ENCODE measurements at regions not wholly inside any gene's neighbourhood (a gene's known extent, or its start where the extent isn't known, plus 50 kb on each side); places are given as distances from the start of the nearest gene placed in this dataset.

DNA sequence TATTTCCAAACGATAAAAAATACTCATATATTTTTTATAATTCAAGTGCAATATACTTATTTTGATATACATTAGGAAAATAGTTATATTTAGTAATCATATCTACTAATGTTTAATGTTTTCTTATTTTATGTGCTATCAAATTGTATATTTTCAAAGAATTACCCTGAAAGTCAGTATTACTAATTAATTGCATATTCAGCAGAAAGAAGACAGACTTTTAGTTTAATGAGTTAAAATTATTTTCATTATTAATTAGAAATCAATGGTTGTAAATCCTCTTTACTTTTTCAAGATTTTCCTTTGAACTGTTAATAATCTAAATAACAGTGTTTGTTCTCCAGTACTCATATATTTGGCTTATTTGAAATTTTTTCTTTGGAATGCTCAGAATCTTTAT is 181.3 kb upstream of the NDST4 start:
- H3K4me2 ChIP-seq (ENCODE audit: low read depth, low read length) = no peak overlapping the region
- no peaks in the 10 kb centered on the region for H4K20me1 ChIP-seq (ENCODE audit: insufficient read depth, low read length)
- H3K4me3 ChIP-seq (ENCODE audit: low read length) = no peak overlapping the region
- H2AFZ ChIP-seq (ENCODE audit: low read length) = no peak overlapping the region
- H3K79me2 ChIP-seq (ENCODE audit: low read length) = no peaks in the 10 kb centered on the region
- H3K9ac ChIP-seq (ENCODE audit: low read length) = no peak overlapping the region
- TF ChIP-seq EZH2phosphoT487 (IDR thresholded peaks at IDR 0.05; ENCODE audit: low read length) = no peak
- TF ChIP-seq CTCF (IDR thresholded peaks at IDR 0.05; ENCODE audit: low read length) = no peak
- no peak for TF ChIP-seq EZH2 (optimal IDR thresholded peaks at IDR 0.05; ENCODE audit: low read depth, low read length)
- H3K9me2 ChIP-seq (replicated peaks; ENCODE audit: insufficient read depth, low read length) = no peaks in the 10 kb centered on the region
- no peaks in the 10 kb centered on the region for H3K9me3 ChIP-seq (replicated peaks; ENCODE audit: insufficient read depth, low read length)
- no peaks in the 10 kb centered on the region for H3F3A ChIP-seq (ENCODE audit: insufficient read depth, low read length)
- no peaks in the 10 kb centered on the region for H3K27me3 ChIP-seq (replicated peaks; ENCODE audit: insufficient read depth, low read length)
- no peaks in the 10 kb centered on the region for H3K4me1 ChIP-seq (ENCODE audit: low read length)
- H3K36me3 ChIP-seq (replicated peaks; ENCODE audit: insufficient read depth, low read length) = no peaks in the 10 kb centered on the region
- DNase-seq = no peak
- no peak overlapping the region for H3K27ac ChIP-seq (ENCODE audit: low read length)

DNA sequence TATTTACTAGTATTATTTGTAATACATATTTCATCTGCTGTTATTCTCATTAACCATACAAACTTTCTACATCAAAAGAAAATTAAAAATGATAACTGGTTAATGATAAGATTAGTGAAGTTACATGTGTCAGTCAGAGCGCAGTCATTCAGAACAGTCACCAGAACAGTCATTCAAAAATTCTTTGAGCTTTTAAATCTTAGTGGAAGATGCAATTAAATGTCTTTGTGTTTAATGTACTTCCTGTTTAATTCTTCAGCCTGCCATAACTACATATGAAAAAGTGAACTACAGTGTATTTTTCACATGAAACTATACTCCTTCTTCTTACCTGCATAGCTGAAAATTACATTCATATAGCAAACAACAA is 179.7 kb upstream of the NDST4 start:
- Histone ChIP-seq H3K27ac (ENCODE audit: low read length) (no peak overlapping the region), H3K27me3 (replicated peaks; ENCODE audit: insufficient read depth, low read length) (no peaks in the 10 kb centered on the region), H3K9me2 (replicated peaks; ENCODE audit: insufficient read depth, low read length) (no peaks in the 10 kb centered on the region), H3K4me2 (ENCODE audit: low read depth, low read length) (no peak overlapping the region), H3K36me3 (replicated peaks; ENCODE audit: insufficient read depth, low read length) (no peaks in the 10 kb centered on the region), H3K9me3 (replicated peaks; ENCODE audit: insufficient read depth, low read length) (no peaks in the 10 kb centered on the region), H3F3A (ENCODE audit: insufficient read depth, low read length) (no peaks in the 10 kb centered on the region), H4K20me1 (ENCODE audit: insufficient read depth, low read length) (no peaks in the 10 kb centered on the region), H2AFZ (ENCODE audit: low read length) (no peak overlapping the region), H3K4me3 (ENCODE audit: low read length) (no peak overlapping the region), H3K4me1 (ENCODE audit: low read length) (no peaks in the 10 kb centered on the region), H3K79me2 (ENCODE audit: low read length) (no peaks in the 10 kb centered on the region), H3K9ac (ENCODE audit: low read length) (no peak overlapping the region)
- no peak for DNase-seq
- TF ChIP-seq EZH2phosphoT487 (IDR thresholded peaks at IDR 0.05; ENCODE audit: low read length) (no peak), CTCF (IDR thresholded peaks at IDR 0.05; ENCODE audit: low read length) (no peak), EZH2 (optimal IDR thresholded peaks at IDR 0.05; ENCODE audit: low read depth, low read length) (no peak)

DNA sequence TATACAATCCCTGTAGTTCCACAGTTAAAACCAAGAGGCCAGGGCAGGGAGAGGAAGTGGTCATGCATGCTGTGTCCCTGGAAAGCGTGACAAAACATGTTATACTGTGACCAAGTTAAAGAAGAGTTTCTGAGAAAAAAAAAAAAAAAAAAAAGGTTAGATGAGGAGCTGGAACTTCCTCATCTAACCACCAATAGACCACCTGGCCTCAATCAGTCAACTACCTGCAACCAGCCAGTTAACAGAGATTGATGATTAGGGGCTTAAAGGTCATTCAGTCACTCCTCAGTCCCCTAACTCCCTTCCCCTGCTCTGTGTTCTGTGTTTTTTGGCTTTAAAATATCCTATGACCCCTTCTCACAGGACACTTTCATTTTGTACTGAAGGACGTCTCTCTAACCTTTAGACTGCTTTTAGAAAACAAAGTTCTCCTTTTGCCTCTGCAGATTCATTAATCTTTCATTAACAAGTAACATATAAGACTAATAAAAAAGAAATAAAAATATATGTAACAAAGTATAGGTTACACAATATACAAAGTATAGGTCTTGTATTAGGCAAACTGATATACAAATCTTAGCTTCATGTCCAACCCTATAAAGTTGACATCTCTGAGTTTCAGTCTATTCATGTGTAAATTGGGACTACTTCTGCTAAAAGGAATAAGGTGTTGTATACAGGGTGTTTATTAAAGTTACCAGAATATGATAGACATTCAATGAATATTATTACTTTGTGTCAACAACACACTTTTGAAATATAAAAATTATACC is 179.1 kb upstream of the NDST4 start:
- Histone ChIP-seq H4K20me1 (ENCODE audit: insufficient read depth, low read length) (no peaks in the 10 kb centered on the region), H3K4me2 (ENCODE audit: low read depth, low read length) (peak overlapping the region; percentile 53), H3K4me3 (ENCODE audit: low read length) (peak overlapping the region; percentile 20; the same call in 1 of the 2 replicates), H3K36me3 (replicated peaks; ENCODE audit: insufficient read depth, low read length) (no peaks in the 10 kb centered on the region), H3F3A (ENCODE audit: insufficient read depth, low read length) (no peaks in the 10 kb centered on the region), H3K9ac (ENCODE audit: low read length) (peak overlapping the region; percentile 2; the same call in 1 of the 2 replicates), H3K27me3 (replicated peaks; ENCODE audit: insufficient read depth, low read length) (no peaks in the 10 kb centered on the region), H3K9me2 (replicated peaks; ENCODE audit: insufficient read depth, low read length) (no peaks in the 10 kb centered on the region), H2AFZ (ENCODE audit: low read length) (peak overlapping the region; percentile 55), H3K27ac (ENCODE audit: low read length) (no peak overlapping the region; the same call in 1 of the 2 replicates), H3K4me1 (ENCODE audit: low read length) (no peaks in the 10 kb centered on the region), H3K79me2 (ENCODE audit: low read length) (no peaks in the 10 kb centered on the region), H3K9me3 (replicated peaks; ENCODE audit: insufficient read depth, low read length) (no peaks in the 10 kb centered on the region)
- TF ChIP-seq CTCF (IDR thresholded peaks at IDR 0.05; ENCODE audit: low read length) = no peak
- no peak for TF ChIP-seq EZH2phosphoT487 (IDR thresholded peaks at IDR 0.05; ENCODE audit: low read length)
- TF ChIP-seq EZH2 (optimal IDR thresholded peaks at IDR 0.05; ENCODE audit: low read depth, low read length) = no peak
- no peak for DNase-seq

All from MM.1S (cell line).